Activated naive CD8-positive, alpha-beta T cell treated with anti-CD3 and anti-CD28 coated beads, Interleukin-2, amount 50 U/mL, for 24 hours (primary cell): ENCODE measurements at regions not wholly inside any gene's neighbourhood (a gene's known extent, or its start where the extent isn't known, plus 50 kb on each side); places are given as distances from the start of the nearest gene placed in this dataset.
"Not testable (repeated sequence)": the region's sequence is repeated elsewhere in the genome, so short reads cannot be mapped to it uniquely, and the experiment has no call there.

ENCODE experiments used
- ATAC-seq: fragments of 150-1000 bp; cut with Tn5 transposase; one replicate; pipeline ENCODE4 v1.10.0; 2021
- DNase-seq: peaks from one replicate; pipeline ENCODE4 v3.0.0; 2021
- H3K27ac Mint-ChIP-seq: one replicate; pipeline ENCODE4 v1.8.0; 2021; ENCODE audit warnings: mild to moderate bottlenecking, mixed read lengths
- H3K27me3 Mint-ChIP-seq: one replicate; pipeline ENCODE4 v1.8.0; 2021; ENCODE audit warnings: mixed read lengths
- H3K36me3 Mint-ChIP-seq: one replicate; pipeline ENCODE4 v1.8.0; 2021; ENCODE audit warnings: low read depth, mixed read lengths
- H3K4me1 Mint-ChIP-seq: one replicate; pipeline ENCODE4 v1.8.0; 2021; ENCODE audit warnings: mixed read lengths
- H3K4me3 Mint-ChIP-seq: one replicate; pipeline ENCODE4 v1.8.0; 2021; ENCODE audit warnings: mild to moderate bottlenecking, moderate library complexity, mixed read lengths
- H3K9me3 Mint-ChIP-seq: one replicate; pipeline ENCODE4 v1.8.0; 2021; ENCODE audit warnings: mixed read lengths

DNA sequence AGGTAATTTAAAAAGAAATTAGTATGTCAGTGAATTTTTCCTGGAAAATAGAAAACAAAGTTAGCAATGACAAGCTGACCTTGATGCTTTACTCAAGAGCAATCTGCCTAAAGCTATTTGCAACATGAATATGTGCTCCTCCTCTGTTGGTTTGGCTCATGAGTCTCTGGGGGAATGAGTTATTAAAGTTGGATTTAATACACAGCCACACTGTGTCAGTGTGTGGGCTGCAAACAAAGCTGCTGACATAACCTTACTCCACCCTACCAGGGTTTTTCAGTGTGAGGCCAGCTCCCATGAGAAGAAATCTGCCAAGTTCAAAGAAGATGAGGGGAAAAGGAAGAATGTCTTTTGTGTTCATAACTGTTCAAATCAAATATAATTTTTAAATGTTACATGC lies 280.5 kb downstream of the TLL1 start:
- ATAC-seq: no peak
- Mint-ChIP-seq H3K9me3 (no peaks in the 10 kb centered on the region), H3K27me3 (no peaks in the 10 kb centered on the region), H3K36me3 (no peaks in the 10 kb centered on the region), H3K27ac (no peak overlapping the region), H3K4me3 (no peak overlapping the region), H3K4me1 (no peaks in the 10 kb centered on the region)
- DNase-seq: no peak

DNA sequence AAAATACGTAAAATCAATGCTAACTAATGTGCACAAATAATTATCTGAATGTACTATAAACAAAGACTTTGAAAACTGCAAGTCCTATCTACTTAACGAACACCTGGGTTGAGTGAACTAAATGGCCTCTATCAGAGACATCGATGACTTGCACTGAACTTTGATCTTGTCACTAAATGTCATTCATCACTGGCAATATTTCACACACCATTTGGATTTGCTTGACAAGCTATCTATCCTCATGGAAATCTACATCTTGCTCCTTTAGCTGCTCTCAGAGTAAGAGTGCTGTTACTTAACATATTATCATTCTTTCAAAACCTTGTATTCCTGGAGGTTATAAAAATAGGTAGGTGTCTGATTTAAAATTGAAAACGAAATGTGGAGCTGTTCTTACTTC lies 289.3 kb downstream of the TLL1 start:
- Mint-ChIP-seq H3K4me1 (no peaks in the 10 kb centered on the region), H3K9me3 (no peaks in the 10 kb centered on the region), H3K4me3 (no peak overlapping the region), H3K36me3 (no peaks in the 10 kb centered on the region), H3K27ac (no peak overlapping the region), H3K27me3 (no peaks in the 10 kb centered on the region)
- no peak for DNase-seq
- ATAC-seq: no peak

DNA sequence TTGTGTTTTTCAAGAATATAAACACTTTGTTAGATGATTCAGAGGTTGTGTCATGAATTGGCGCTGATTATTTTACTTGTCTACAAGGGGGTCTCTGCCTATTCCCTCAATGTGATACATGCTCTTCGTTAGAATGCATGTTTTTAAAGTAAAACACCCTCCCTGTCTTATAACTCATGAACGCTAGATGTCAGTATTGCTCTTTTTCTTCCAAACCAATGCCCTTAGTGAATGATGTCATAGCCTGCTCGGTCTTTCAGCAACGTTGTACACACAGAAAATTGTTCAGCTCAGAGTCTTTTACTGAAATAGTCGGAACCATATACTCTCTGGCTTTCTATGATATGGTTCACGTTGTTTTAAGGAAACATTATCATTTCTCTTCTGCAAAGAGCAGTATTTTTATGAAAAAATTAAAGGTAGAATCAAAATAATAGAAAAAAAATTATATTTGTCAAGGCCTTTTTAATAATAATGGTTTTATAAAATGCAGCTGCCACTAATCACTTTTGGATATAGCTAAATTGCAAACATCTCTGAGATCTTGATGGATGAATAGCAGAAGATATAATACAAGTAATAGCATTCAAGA lies 292.9 kb downstream of the TLL1 start:
- DNase-seq (no peak), ATAC-seq (peak; percentile 76)
- H3K9me3 Mint-ChIP-seq: no peaks in the 10 kb centered on the region
- no peak overlapping the region for H3K27ac Mint-ChIP-seq
- H3K4me1 Mint-ChIP-seq: no peaks in the 10 kb centered on the region
- no peaks in the 10 kb centered on the region for H3K36me3 Mint-ChIP-seq
- H3K4me3 Mint-ChIP-seq: no peak overlapping the region
- no peaks in the 10 kb centered on the region for H3K27me3 Mint-ChIP-seq

DNA sequence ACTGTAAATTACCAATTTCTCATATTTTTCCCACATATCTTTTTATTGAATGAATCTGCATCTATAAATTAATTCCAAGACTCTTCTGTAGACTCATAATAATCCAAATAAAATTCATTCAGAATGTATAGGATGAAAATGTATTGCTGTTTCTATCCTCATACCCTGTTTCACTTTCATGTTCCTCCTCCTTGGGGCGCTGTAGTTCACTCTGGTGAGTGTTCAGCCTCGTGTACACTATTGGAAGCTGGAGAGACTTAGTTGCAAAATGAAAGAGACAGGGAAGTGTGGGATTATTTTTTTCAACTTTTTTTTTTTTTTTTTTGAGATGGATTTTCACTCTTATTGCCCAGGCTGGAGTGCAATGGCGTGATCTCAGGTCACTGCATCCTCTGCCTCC lies 296.1 kb downstream of the TLL1 start:
- no peaks in the 10 kb centered on the region for H3K9me3 Mint-ChIP-seq
- DNase-seq: no peak
- H3K27me3 Mint-ChIP-seq: no peaks in the 10 kb centered on the region
- H3K36me3 Mint-ChIP-seq: no peaks in the 10 kb centered on the region
- H3K4me1 Mint-ChIP-seq: no peaks in the 10 kb centered on the region
- no peak overlapping the region for H3K27ac Mint-ChIP-seq
- ATAC-seq: no peak
- no peak overlapping the region for H3K4me3 Mint-ChIP-seq

DNA sequence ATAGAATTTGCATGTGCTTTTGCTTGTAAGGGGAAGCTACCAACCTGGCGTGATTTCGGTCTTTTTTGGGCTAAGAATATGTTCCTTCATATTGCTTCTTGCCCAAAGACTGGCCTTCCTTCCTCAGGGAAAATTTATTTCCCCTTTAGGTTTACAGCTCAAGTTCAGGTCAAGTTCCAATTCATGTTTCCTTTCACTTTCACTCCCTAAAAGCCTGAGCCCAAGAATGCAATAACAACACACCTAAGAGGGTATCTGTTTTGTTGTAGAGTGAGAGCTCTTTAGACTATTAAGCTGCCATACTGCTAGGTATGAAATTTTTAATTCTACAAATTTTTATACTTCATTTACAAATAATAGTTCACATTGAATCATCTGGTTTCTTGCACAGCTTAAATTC lies 299.6 kb downstream of the TLL1 start:
- H3K4me3 Mint-ChIP-seq: no peak overlapping the region
- no peak overlapping the region for H3K27ac Mint-ChIP-seq
- no peaks in the 10 kb centered on the region for H3K9me3 Mint-ChIP-seq
- no peak for ATAC-seq
- H3K27me3 Mint-ChIP-seq: no peaks in the 10 kb centered on the region
- DNase-seq: no peak
- no peaks in the 10 kb centered on the region for H3K4me1 Mint-ChIP-seq
- H3K36me3 Mint-ChIP-seq: no peaks in the 10 kb centered on the region

DNA sequence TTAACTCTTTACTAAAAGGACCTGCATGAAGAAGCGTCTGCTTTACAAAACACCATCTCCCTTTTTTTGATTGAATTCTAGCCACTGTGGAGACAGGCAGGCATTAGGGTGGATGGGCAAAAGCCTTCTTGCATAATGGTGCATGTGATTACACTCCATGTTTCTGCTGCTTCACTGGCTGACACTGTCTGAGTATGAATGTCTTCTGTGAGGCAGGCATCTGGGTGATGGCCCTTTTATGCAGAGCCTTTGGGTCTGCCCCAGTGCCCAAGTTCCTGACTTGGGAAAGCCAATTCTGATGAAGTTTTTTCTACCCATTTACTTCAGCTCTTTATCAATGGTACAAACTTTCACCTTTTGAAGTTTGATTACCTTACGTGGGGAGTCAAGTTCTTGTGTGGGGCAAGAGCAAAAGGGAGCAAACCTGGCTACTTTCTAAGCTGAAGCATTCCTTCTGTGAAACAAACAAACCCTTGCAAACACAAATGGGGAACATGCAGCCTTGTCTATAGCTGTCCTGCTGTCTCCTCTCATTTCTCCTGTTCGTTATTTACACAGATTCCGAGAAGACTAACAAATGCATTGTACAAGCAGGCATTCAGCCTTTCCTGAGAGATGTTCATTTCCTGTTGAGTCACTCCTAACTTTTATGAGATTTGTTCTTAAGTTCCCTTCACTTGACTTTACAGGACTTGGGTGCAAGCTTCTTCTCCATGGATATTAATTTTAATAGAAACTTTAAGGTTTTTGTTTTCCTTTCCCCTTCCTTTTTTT lies 301.9 kb downstream of the TLL1 start:
- H3K36me3 Mint-ChIP-seq: no peaks in the 10 kb centered on the region
- DNase-seq (no peak), ATAC-seq (no peak)
- H3K27ac Mint-ChIP-seq: no peak overlapping the region
- no peak overlapping the region for H3K4me3 Mint-ChIP-seq
- H3K9me3 Mint-ChIP-seq: no peaks in the 10 kb centered on the region
- no peaks in the 10 kb centered on the region for H3K27me3 Mint-ChIP-seq
- H3K4me1 Mint-ChIP-seq: no peaks in the 10 kb centered on the region

DNA sequence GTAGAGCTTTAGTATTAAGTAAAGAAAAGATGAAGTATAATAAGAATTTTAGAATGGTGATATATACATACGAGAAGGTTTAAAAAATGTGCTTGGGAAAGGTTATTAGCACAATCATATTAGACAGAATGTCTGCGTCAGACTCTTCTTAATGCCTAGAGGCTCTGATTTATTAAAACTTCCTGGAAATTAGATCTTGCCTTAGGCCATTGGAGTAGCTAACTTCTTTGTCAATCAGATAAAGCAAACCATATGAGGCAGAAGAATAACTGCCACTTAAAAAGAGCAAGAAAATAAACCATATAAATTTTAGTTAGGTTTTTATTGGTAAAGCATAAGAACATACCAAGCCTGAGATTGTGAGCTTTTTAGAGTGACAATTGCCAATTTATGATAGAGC lies 309.1 kb downstream of the TLL1 start:
- Mint-ChIP-seq H3K9me3 (peaks cover 10% of the 10 kb centered on the region), H3K4me3 (no peak overlapping the region), H3K36me3 (no peaks in the 10 kb centered on the region), H3K27ac (no peak overlapping the region), H3K27me3 (no peaks in the 10 kb centered on the region), H3K4me1 (no peaks in the 10 kb centered on the region)
- ATAC-seq (no peak), DNase-seq (no peak)

DNA sequence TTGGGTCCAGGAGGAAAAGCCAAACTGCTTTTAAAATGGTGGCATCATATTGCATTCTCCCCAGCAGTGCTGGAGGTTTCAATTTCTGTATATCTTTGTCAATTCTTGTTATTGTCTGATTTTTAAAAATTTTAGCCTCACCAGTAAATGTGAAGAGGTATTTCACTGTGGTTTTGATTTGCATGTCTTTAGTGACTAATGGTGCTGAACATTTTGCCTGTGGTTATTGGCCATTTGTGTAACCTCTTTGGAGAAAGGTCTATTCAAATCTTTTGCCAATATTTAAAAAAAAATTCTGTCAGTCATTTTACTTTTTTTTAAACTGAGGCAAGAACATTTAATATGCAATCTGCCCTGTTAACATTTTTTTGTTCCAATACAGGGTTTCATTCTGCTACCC lies 322.1 kb downstream of the TLL1 start:
- ATAC-seq: no peak
- Mint-ChIP-seq H3K4me1 (no peaks in the 10 kb centered on the region), H3K4me3 (no peak overlapping the region), H3K27ac (no peak overlapping the region), H3K9me3 (no peaks in the 10 kb centered on the region), H3K36me3 (no peaks in the 10 kb centered on the region), H3K27me3 (no peaks in the 10 kb centered on the region)
- DNase-seq: no peak

DNA sequence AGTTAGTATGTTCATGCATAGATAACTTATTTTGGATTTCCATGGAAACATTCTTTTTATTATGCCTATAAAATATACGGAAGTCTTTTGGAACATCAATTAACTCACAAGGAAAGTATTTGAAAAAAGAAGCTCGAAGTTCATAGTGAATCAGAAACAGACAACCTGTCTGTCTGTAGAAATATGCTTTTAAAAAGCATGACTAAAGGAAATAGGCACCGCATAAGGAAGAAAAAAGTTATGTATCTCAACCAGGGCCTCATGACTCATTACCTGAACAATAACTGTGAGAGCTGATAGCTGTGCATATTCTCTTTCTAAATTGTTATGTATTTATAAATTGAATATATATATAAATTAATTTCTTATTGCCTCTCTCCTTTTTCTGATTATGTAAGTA lies 324.1 kb downstream of the TLL1 start:
- Mint-ChIP-seq H3K4me3 (no peak overlapping the region), H3K36me3 (no peaks in the 10 kb centered on the region), H3K4me1 (no peaks in the 10 kb centered on the region), H3K27ac (no peak overlapping the region), H3K9me3 (no peaks in the 10 kb centered on the region), H3K27me3 (no peaks in the 10 kb centered on the region)
- ATAC-seq (no peak), DNase-seq (no peak)

DNA sequence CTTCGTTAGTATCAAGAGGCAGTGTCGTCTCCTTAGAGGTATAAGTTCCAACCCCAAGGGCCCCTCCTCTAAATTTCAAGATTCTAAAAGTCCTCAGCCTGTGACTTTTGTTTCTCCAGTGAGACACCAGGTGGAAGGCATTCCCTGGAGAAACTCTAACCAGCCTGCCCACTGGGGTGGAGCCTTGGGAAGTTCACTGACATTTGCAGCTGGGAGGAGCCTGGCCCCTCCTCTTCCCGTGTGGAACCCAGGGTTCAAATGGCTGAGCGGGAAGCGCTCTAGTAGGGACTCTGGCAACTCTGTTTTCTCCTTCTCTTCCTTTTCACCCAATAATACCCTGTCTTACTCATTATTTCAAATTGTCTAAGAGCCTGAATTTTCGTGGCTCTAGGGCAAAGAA lies 325.0 kb downstream of the TLL1 start:
- ATAC-seq: no peak
- no peak overlapping the region for H3K4me3 Mint-ChIP-seq
- H3K27me3 Mint-ChIP-seq: no peaks in the 10 kb centered on the region
- no peak overlapping the region for H3K27ac Mint-ChIP-seq
- H3K4me1 Mint-ChIP-seq: no peaks in the 10 kb centered on the region
- H3K9me3 Mint-ChIP-seq: no peaks in the 10 kb centered on the region
- no peak for DNase-seq
- H3K36me3 Mint-ChIP-seq: no peaks in the 10 kb centered on the region

DNA sequence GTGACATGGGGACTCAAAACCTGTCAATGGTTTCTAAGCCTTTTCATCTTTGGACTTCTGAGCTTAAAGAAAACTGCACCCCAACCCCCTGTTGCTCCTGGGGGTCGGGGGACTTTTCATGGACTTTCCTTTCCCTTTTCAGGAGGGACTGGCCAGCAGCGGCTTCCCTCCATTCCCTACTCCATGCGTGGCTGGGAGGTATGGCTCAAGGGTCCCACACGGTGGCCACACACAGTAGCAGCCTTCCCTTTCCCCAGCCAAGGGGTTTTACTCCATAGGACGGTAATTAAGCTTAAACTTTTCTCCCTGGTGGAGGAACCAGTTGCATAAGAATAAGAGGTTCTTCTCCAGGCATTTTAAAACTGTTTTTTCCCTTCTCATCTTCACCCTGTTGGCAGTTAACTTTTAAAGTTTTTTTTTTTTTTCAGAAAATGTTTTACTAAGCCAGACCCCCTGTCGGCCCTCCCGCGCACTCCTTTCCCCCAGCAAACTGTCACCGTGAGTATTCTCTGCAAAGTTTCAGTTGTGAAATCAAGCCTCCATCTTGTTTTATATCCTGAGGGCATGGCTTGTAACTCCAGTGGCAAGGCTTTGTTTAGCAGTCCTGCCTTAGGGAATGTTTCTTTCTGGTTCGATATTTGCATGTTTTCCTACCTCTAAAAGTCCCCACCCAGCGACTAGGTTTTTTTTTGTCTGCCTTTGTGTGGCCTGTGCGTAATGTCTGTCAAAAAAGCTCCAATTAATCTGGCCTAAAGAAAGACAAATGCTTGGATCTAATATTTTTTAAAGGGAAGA lies 325.7 kb downstream of the TLL1 start:
- H3K4me1 Mint-ChIP-seq: no peaks in the 10 kb centered on the region
- H3K4me3 Mint-ChIP-seq: no peak overlapping the region
- DNase-seq (no peak), ATAC-seq (no peak)
- no peaks in the 10 kb centered on the region for H3K9me3 Mint-ChIP-seq
- no peak overlapping the region for H3K27ac Mint-ChIP-seq
- no peaks in the 10 kb centered on the region for H3K27me3 Mint-ChIP-seq
- H3K36me3 Mint-ChIP-seq: no peaks in the 10 kb centered on the region

DNA sequence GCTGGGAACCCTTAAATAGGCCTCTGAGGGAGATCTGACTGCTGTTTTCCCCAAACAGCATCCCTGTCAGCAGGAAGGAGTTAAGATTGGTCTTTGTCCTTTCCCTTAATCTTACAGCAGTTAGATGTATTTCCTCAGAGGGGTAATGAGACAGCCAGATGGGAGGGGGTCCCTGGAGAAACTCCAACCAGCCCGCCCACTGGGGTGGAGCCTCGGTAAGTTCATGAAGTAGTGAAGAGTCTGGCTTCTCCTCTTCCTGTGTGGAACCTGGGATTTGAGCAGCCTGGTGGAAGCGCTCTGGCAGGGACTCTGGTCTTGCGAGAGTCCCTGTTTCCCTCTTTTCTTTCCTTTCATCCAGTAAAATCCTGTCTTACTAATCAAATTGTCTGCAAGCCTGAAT lies 330.0 kb downstream of the TLL1 start:
- Mint-ChIP-seq H3K36me3 (no peaks in the 10 kb centered on the region), H3K27me3 (peaks cover 2% of the 10 kb centered on the region), H3K27ac (no peak overlapping the region)

DNA sequence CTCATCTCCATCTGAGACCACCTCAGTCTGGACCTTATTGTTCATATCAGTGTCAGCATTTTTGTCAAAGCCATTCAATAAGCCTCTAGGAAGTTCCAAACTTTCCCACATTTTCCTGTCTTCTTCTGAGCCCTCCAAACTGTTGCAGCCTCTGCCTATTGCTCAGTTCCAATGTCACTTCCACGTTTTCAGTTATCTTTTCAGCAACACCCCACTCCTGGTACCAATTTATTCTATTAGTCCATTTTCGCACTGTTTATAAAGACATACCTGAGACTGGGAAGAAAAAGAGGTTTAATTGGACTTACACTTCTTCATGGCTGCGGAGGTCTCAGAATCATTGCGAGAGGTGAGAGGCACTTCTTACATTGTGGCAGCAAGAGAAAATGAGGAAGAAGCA lies 339.3 kb downstream of the TLL1 start:
- ATAC-seq, H3K4me3 Mint-ChIP-seq, H3K36me3 Mint-ChIP-seq, H3K27ac Mint-ChIP-seq, H3K27me3 Mint-ChIP-seq, DNase-seq, H3K4me1 Mint-ChIP-seq: not testable (repeated sequence)
- H3K9me3 Mint-ChIP-seq: peaks cover 24% of the 10 kb centered on the region

More for the DNA sequence above, 330.0 kb downstream of the TLL1 start:
- DNase-seq: no peak
- Mint-ChIP-seq H3K4me3 (no peak overlapping the region), H3K9me3 (no peaks in the 10 kb centered on the region), H3K4me1 (no peaks in the 10 kb centered on the region)
- no peak for ATAC-seq

DNA sequence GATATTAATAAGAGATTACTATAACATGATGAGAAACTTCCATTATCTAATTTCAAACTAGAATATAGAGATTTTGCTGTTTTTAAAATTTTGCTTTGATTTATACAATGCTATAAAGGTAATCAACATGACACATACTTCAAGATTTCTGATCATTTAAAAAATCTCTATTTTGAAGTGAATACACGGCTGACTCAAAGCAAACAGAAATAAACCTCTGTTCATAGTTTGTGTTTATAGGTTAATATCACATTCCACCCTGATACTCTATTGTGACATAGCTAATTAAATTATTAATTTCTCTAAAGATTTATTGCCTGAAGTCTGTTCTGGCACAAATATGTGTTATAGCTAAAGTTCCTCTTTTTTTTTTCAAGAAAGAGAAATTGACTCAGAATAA lies 349.2 kb downstream of the TLL1 start:
- no peaks in the 10 kb centered on the region for H3K9me3 Mint-ChIP-seq
- ATAC-seq (no peak), DNase-seq (no peak)
- H3K4me1 Mint-ChIP-seq: no peaks in the 10 kb centered on the region
- H3K36me3 Mint-ChIP-seq: no peaks in the 10 kb centered on the region
- no peaks in the 10 kb centered on the region for H3K27me3 Mint-ChIP-seq
- no peak overlapping the region for H3K4me3 Mint-ChIP-seq
- H3K27ac Mint-ChIP-seq: no peak overlapping the region

DNA sequence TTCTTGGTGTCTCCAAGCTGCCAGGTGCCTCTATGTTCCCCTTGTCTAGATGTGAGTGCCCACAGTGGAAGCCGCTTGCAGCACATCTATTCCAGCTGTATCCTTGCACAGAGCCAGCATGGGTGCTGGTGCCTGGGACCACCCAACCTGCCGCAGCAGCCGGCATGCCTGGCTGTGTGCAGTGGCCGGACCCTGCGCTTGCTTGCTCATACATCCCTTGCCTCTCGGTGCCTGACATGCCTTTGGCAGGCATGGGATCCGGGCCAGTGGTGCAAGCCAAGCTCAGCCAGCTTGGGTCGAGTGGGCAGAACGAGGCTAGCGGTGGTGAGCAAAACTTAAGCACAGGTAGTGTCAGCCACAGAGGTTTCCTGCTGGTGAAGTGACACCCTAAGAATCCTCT lies 355.1 kb downstream of the TLL1 start:
- Mint-ChIP-seq H3K36me3 (no peaks in the 10 kb centered on the region), H3K9me3 (no peaks in the 10 kb centered on the region), H3K4me1 (no peaks in the 10 kb centered on the region), H3K27ac (no peak overlapping the region), H3K4me3 (no peak overlapping the region), H3K27me3 (no peaks in the 10 kb centered on the region)
- DNase-seq (no peak), ATAC-seq (no peak)
